HG03457 (cell line): ENCODE measurements at regions not wholly inside any gene's neighbourhood (a gene's known extent, or its start where the extent isn't known, plus 50 kb on each side); places are given as distances from the start of the nearest gene placed in this dataset.

Source experiments
- ATAC-seq: cut with Tn5 transposase; IDR thresholded peaks from one replicate; pipeline ENCODE4 v1.9.1; 2021; ENCODE audit warnings: moderate number of reproducible peaks; ENCODE audit not compliant: unreplicated experiment

GRCh38 chr5:96048763-96049162 lies 87.1 kb upstream of the ELL2 start:
- ATAC-seq: no peak

GRCh38 chr5:96045888-96046287 lies 84.2 kb upstream of the ELL2 start:
- ATAC-seq: no peak

- no peak for ATAC-seq
Observed at GRCh38 chr5:96043446-96043845, 81.8 kb upstream of the ELL2 start.

GRCh38 chr5:96037128-96037527 lies 75.5 kb upstream of the ELL2 start:
- ATAC-seq: no peak

GRCh38 chr5:96036301-96036700 lies 74.7 kb upstream of the ELL2 start:
- no peak for ATAC-seq

- ATAC-seq: no peak
Observed at GRCh38 chr5:96035796-96036195, 74.1 kb upstream of the ELL2 start.

- no peak for ATAC-seq
Observed at GRCh38 chr5:96033116-96033515, 71.5 kb upstream of the ELL2 start.

GRCh38 chr5:96031811-96032261 lies 70.2 kb upstream of the ELL2 start:
- ATAC-seq: no peak

GRCh38 chr5:96031180-96031579 lies 69.5 kb upstream of the ELL2 start:
- no peak for ATAC-seq

- no peak for ATAC-seq
Observed at GRCh38 chr5:96026406-96027041, 64.9 kb upstream of the ELL2 start.

- ATAC-seq: no peak
Observed at GRCh38 chr5:96024683-96025475, 63.2 kb upstream of the ELL2 start.

GRCh38 chr5:96023518-96023917 lies 61.9 kb upstream of the ELL2 start:
- no peak for ATAC-seq

GRCh38 chr5:96022971-96023370 lies 61.3 kb upstream of the ELL2 start:
- ATAC-seq: no peak

- no peak for ATAC-seq
Observed at GRCh38 chr5:96017951-96018350, 56.3 kb upstream of the ELL2 start.

- no peak for ATAC-seq
Observed at GRCh38 chr5:96016216-96016615, 54.6 kb upstream of the ELL2 start.

GRCh38 chr5:96015709-96016108 lies 54.1 kb upstream of the ELL2 start:
- ATAC-seq: no peak

GRCh38 chr5:96014395-96014794 lies 52.7 kb upstream of the ELL2 start:
- no peak for ATAC-seq

- no peak for ATAC-seq
Observed at GRCh38 chr5:96013254-96013653, 51.6 kb upstream of the ELL2 start.

- ATAC-seq: no peak
Observed at GRCh38 chr5:96012399-96012798, 50.7 kb upstream of the ELL2 start.
